Neural cell (in vitro differentiated cells): ENCODE measurements at regions not wholly inside any gene's neighbourhood (a gene's known extent, or its start where the extent isn't known, plus 50 kb on each side); places are given as distances from the start of the nearest gene placed in this dataset.

ENCODE experiments used
- H2AFZ ChIP-seq: fragments of 200-600, 300-800 bp; sonication (generic), shearing (Covaris generic); 2 replicates; pipeline ENCODE4 v1.6.0; 2014; ENCODE audit warnings: low read depth, mild to moderate bottlenecking, antibody characterized with exemption, low read length, moderate library complexity
- H3F3A ChIP-seq: fragments of 200-600 bp; shearing (Covaris generic); 2 replicates; pipeline ENCODE4 v1.6.1; 2016; ENCODE audit warnings: mild to moderate bottlenecking, moderate library complexity, mixed read lengths, antibody characterized with exemption, low read length; ENCODE audit not compliant: insufficient read depth, poor library complexity, severe bottlenecking
- H3K27ac ChIP-seq: fragments of 200-600, 300-800 bp; sonication (generic), shearing (Covaris generic); 2 replicates; pipeline ENCODE4 v1.5.1; 2014; ENCODE audit warnings: mild to moderate bottlenecking, low read length, moderate library complexity
- H3K27me3 ChIP-seq: fragments of 300-800, 200-600 bp; sonication (generic), shearing (Covaris generic); 2 replicates; pipeline ENCODE4 v1.6.0; 2014; ENCODE audit warnings: mild to moderate bottlenecking, low read depth, low read length, moderate library complexity; ENCODE audit not compliant: insufficient read depth
- H3K36me3 ChIP-seq: fragments of 300-800, 200-600 bp; sonication (generic), shearing (Covaris generic); 2 replicates; pipeline ENCODE4 v1.5.1; 2014; ENCODE audit warnings: mild to moderate bottlenecking, antibody characterized with exemption, low read length, moderate library complexity; ENCODE audit not compliant: insufficient read depth
- H3K4me2 ChIP-seq: fragments of 300-800, 200-600 bp; sonication (generic), shearing (Covaris generic); 2 replicates; pipeline ENCODE4 v1.6.0; 2014; ENCODE audit warnings: mild to moderate bottlenecking, low read length
- H3K4me3 ChIP-seq: fragments of 300-800, 200-600 bp; sonication (generic), shearing (Covaris generic); 2 replicates; pipeline ENCODE4 v1.5.1; 2014; ENCODE audit warnings: mild to moderate bottlenecking, low read length, moderate library complexity
- H3K79me2 ChIP-seq: fragments of 200-600 bp; shearing (Covaris generic); replicated peaks from 2 replicates; pipeline ENCODE4 v1.6.0; 2014; ENCODE audit warnings: mild to moderate bottlenecking, low read length, moderate library complexity; ENCODE audit not compliant: insufficient read depth
- H3K9ac ChIP-seq: fragments of 300-800, 200-600 bp; sonication (generic), shearing (Covaris generic); 2 replicates; pipeline ENCODE4 v1.6.1; 2016; ENCODE audit warnings: mild to moderate bottlenecking, low read length, mixed read lengths
- H3K9me2 ChIP-seq: fragments of 200-600 bp; shearing (Covaris generic); 2 replicates; pipeline ENCODE4 v1.6.1; 2016; ENCODE audit warnings: mild to moderate bottlenecking, low read length, mixed read lengths; ENCODE audit not compliant: insufficient read depth
- H3K9me3 ChIP-seq: fragments of 200-600, 300-800 bp; sonication (generic), shearing (Covaris generic); 2 replicates; pipeline ENCODE4 v1.6.1; 2016; ENCODE audit warnings: mild to moderate bottlenecking, mixed run types, low read length, moderate library complexity, mixed read lengths
- H4K20me1 ChIP-seq: fragments of 200-600 bp; shearing (Covaris generic); 2 replicates; pipeline ENCODE4 v1.6.1; 2016; ENCODE audit warnings: mild to moderate bottlenecking, mixed run types; ENCODE audit not compliant: insufficient read depth
- CTCF ChIP-seq: fragments of 450-650 bp; IDR thresholded peaks from 2 replicates; pipeline ENCODE4 v1.5.1; 2014; ENCODE audit warnings: antibody characterized with exemption, mild to moderate bottlenecking, moderate library complexity; ENCODE audit not compliant: poor library complexity, severe bottlenecking
- EP300 ChIP-seq: fragments of 450-650 bp; conservative IDR thresholded peaks from 2 replicates; pipeline ENCODE4 v1.6.1; 2014; ENCODE audit warnings: antibody characterized with exemption, mild to moderate bottlenecking, moderate library complexity; ENCODE audit not compliant: poor library complexity, severe bottlenecking
- EZH2 ChIP-seq: fragments of 200-600, 300-800 bp; shearing (Covaris generic), sonication (generic); IDR thresholded peaks from 2 replicates; pipeline ENCODE4 v1.6.1; 2014; ENCODE audit warnings: antibody characterized with exemption, low read length, borderline replicate concordance, mild to moderate bottlenecking; ENCODE audit not compliant: insufficient read depth, poor library complexity, severe bottlenecking
- MXI1 ChIP-seq: fragments of 450-650 bp; conservative IDR thresholded peaks from 2 replicates; pipeline ENCODE4 v1.6.1; 2014; ENCODE audit warnings: antibody characterized with exemption, mild to moderate bottlenecking; ENCODE audit not compliant: poor library complexity, severe bottlenecking
- POLR2AphosphoS5 ChIP-seq: IDR thresholded peaks from 2 replicates; pipeline ENCODE4 v1.6.1; 2012
- RAD21 ChIP-seq: fragments of 450-650 bp; conservative IDR thresholded peaks from 2 replicates; pipeline ENCODE4 v1.6.1; 2014; ENCODE audit warnings: antibody characterized with exemption, mild to moderate bottlenecking, moderate library complexity
- REST ChIP-seq: IDR thresholded peaks from 2 replicates; pipeline ENCODE4 v1.6.1; 2012; ENCODE audit warnings: borderline replicate concordance
- SMC3 ChIP-seq: fragments of 450-650 bp; conservative IDR thresholded peaks from 2 replicates; pipeline ENCODE4 v1.6.1; 2014; ENCODE audit warnings: antibody characterized with exemption, mild to moderate bottlenecking, moderate library complexity; ENCODE audit not compliant: poor library complexity
- TAF1 ChIP-seq: IDR thresholded peaks from 2 replicates; pipeline ENCODE4 v1.6.1; 2012; ENCODE audit warnings: low read depth

- H3K27ac ChIP-seq: no peak overlapping the region
- no peak overlapping the region for H3K9ac ChIP-seq
- no peaks in the 10 kb centered on the region for H3K9me2 ChIP-seq
- no peaks in the 10 kb centered on the region for H3K27me3 ChIP-seq
- no peak overlapping the region for H2AFZ ChIP-seq
- TF ChIP-seq CTCF (no peak), POLR2AphosphoS5 (no peak), RAD21 (no peak), EP300 (no peak), MXI1 (no peak), TAF1 (no peak), EZH2 (no peak), SMC3 (no peak)
- H4K20me1 ChIP-seq: no peaks in the 10 kb centered on the region
- H3K9me3 ChIP-seq: no peaks in the 10 kb centered on the region
- H3K36me3 ChIP-seq: no peaks in the 10 kb centered on the region
- H3K4me3 ChIP-seq: no peak overlapping the region
- no peak overlapping the region for H3K4me2 ChIP-seq
- H3K79me2 ChIP-seq: no peaks in the 10 kb centered on the region
- H3F3A ChIP-seq: no peaks in the 10 kb centered on the region
Measured at GRCh38 chr4:14452001-14452400, 550.3 kb upstream of the CPEB2 start.

GRCh38 chr4:14452764-14453163, 549.5 kb upstream of the CPEB2 start:
- Histone ChIP-seq H3K27ac (no peak overlapping the region), H3K4me2 (no peak overlapping the region), H3K4me3 (no peak overlapping the region), H3K36me3 (no peaks in the 10 kb centered on the region), H3K27me3 (no peaks in the 10 kb centered on the region), H3K79me2 (no peaks in the 10 kb centered on the region), H3K9ac (no peak overlapping the region), H3F3A (no peaks in the 10 kb centered on the region), H4K20me1 (no peaks in the 10 kb centered on the region), H3K9me3 (no peaks in the 10 kb centered on the region), H3K9me2 (no peaks in the 10 kb centered on the region), H2AFZ (no peak overlapping the region)
- TF ChIP-seq SMC3: peak; percentile 32
- no peak for TF ChIP-seq MXI1

- Histone ChIP-seq H3K4me2 (no peak overlapping the region), H2AFZ (no peak overlapping the region), H3K4me3 (no peak overlapping the region), H3K79me2 (no peaks in the 10 kb centered on the region), H3K27ac (no peak overlapping the region), H3K36me3 (no peaks in the 10 kb centered on the region), H3K27me3 (no peaks in the 10 kb centered on the region), H3F3A (no peaks in the 10 kb centered on the region), H4K20me1 (no peaks in the 10 kb centered on the region), H3K9me3 (no peaks in the 10 kb centered on the region), H3K9me2 (no peaks in the 10 kb centered on the region), H3K9ac (no peak overlapping the region)
- TF ChIP-seq MXI1 (no peak), TAF1 (no peak), EZH2 (no peak), CTCF (no peak), SMC3 (no peak), REST (no peak), POLR2AphosphoS5 (no peak), EP300 (no peak), RAD21 (no peak)
Measured at GRCh38 chr4:14458463-14458862, 543.8 kb upstream of the CPEB2 start.
